Trophoblast cell (in vitro differentiated cells and primary cell): ENCODE measurements at regions not wholly inside any gene's neighbourhood (a gene's known extent, or its start where the extent isn't known, plus 50 kb on each side); places are given as distances from the start of the nearest gene placed in this dataset.
A peak's percentile ranks its signal among the peaks of the same experiment; 100 is the strongest.
"Not testable (repeated sequence)": the region's sequence is repeated elsewhere in the genome, so short reads cannot be mapped to it uniquely, and the experiment has no call there.

ENCODE experiments used
- DNase-seq, 2 donors: peaks; one replicate each; pipeline ENCODE4 v3.0.0-alpha.2; 2016
- H2AFZ ChIP-seq: 2 replicates; pipeline ENCODE4 v1.6.1; 2013; ENCODE audit warnings: low read length, moderate library complexity, mild to moderate bottlenecking; ENCODE audit not compliant: insufficient read depth, poor library complexity
- H2AK5ac ChIP-seq: 2 replicates; pipeline ENCODE4 v1.6.1; 2013; ENCODE audit warnings: mild to moderate bottlenecking, low read length
- H2BK120ac ChIP-seq: 2 replicates; pipeline ENCODE4 v1.6.1; 2013; ENCODE audit warnings: low read length, mild to moderate bottlenecking, moderate library complexity; ENCODE audit not compliant: insufficient read depth, poor library complexity
- H2BK12ac ChIP-seq: 2 replicates; pipeline ENCODE4 v1.6.1; 2013; ENCODE audit warnings: mild to moderate bottlenecking, low read length, moderate library complexity
- H2BK5ac ChIP-seq: 2 replicates; pipeline ENCODE4 v1.6.1; 2013; ENCODE audit warnings: low read length, low read depth, moderate library complexity, mild to moderate bottlenecking; ENCODE audit not compliant: poor library complexity
- H3K14ac ChIP-seq: 2 replicates; pipeline ENCODE4 v1.6.1; 2013; ENCODE audit warnings: mild to moderate bottlenecking, low read length
- H3K18ac ChIP-seq: 2 replicates; pipeline ENCODE4 v1.6.1; 2013; ENCODE audit warnings: mild to moderate bottlenecking, low read length
- H3K23ac ChIP-seq: 2 replicates; pipeline ENCODE4 v1.6.1; 2013; ENCODE audit warnings: low read length
- H3K27ac ChIP-seq: 2 replicates; pipeline ENCODE4 v1.5.1; 2013; ENCODE audit warnings: low read depth, mild to moderate bottlenecking, inconsistent platforms, low read length, moderate library complexity
- H3K27me3 ChIP-seq: 2 replicates; pipeline ENCODE4 v1.6.1; 2013; ENCODE audit warnings: inconsistent platforms, mild to moderate bottlenecking, low read length, moderate library complexity; ENCODE audit not compliant: insufficient read depth
- H3K36me3 ChIP-seq, 2 experiments: 1 replicate in 1 of 2; 2 replicates in 1 of 2; pipeline ENCODE4 v1.6.1; 2013; ENCODE audit warnings: low read length in 2 of 2, mild to moderate bottlenecking in 2 of 2, moderate library complexity in 1 of 2; ENCODE audit not compliant: insufficient read depth in 2 of 2, control insufficient read depth in 1 of 2
- H3K4ac ChIP-seq: 2 replicates; pipeline ENCODE4 v1.6.1; 2013; ENCODE audit warnings: low read depth, mild to moderate bottlenecking, low read length, moderate library complexity
- H3K4me1 ChIP-seq, 2 experiments: 1 replicate in 1 of 2; 2 replicates in 1 of 2; pipeline ENCODE4 v1.6.1; 2013; ENCODE audit warnings: low read length in 2 of 2, mild to moderate bottlenecking in 2 of 2, moderate library complexity in 1 of 2; ENCODE audit not compliant: insufficient read depth in 2 of 2, control insufficient read depth in 1 of 2
- H3K4me2 ChIP-seq: 2 replicates; pipeline ENCODE4 v1.6.1; 2013; ENCODE audit warnings: inconsistent platforms, mild to moderate bottlenecking, low read length, moderate library complexity
- H3K4me3 ChIP-seq: 2 replicates; pipeline ENCODE4 v1.5.1; 2013; ENCODE audit warnings: mild to moderate bottlenecking, low read depth, low read length, inconsistent platforms
- H3K79me1 ChIP-seq: one replicate; pipeline ENCODE4 v1.6.1; 2013; ENCODE audit warnings: low read length
- H3K79me2 ChIP-seq: 2 replicates; pipeline ENCODE4 v1.6.1; 2013; ENCODE audit warnings: low read length, mild to moderate bottlenecking; ENCODE audit not compliant: control insufficient read depth, insufficient read depth, poor library complexity
- H3K9ac ChIP-seq: 2 replicates; pipeline ENCODE4 v1.6.1; 2013; ENCODE audit warnings: mild to moderate bottlenecking, low read length
- H3K9me3 ChIP-seq: 2 replicates; pipeline ENCODE4 v1.6.1; 2013; ENCODE audit warnings: low read depth, mild to moderate bottlenecking, control low read depth, inconsistent platforms, low read length; ENCODE audit not compliant: insufficient read depth
- H4K12ac ChIP-seq: 2 replicates; pipeline ENCODE4 v1.6.1; 2013; ENCODE audit warnings: low read depth, mild to moderate bottlenecking, low read length, moderate library complexity
- H4K8ac ChIP-seq: 2 replicates; pipeline ENCODE4 v1.6.1; 2013; ENCODE audit warnings: low read depth, mild to moderate bottlenecking, low read length, moderate library complexity
- H4K91ac ChIP-seq: one replicate; pipeline ENCODE4 v1.6.1; 2013; ENCODE audit warnings: low read depth, mild to moderate bottlenecking, low read length, moderate library complexity
- WGBS: extraction: QIAGEN DNeasy Blood & Tissue Kit; methylation state at CpG from one replicate; pipeline ENCODE4 v1.1.7; 2013; ENCODE audit warnings: missing lambda C conversion rate; ENCODE audit not compliant: insufficient read length, insufficient coverage; ENCODE audit errors: extremely low coverage; 5-methylcytosine and 5-hydroxymethylcytosine counted together

DNA sequence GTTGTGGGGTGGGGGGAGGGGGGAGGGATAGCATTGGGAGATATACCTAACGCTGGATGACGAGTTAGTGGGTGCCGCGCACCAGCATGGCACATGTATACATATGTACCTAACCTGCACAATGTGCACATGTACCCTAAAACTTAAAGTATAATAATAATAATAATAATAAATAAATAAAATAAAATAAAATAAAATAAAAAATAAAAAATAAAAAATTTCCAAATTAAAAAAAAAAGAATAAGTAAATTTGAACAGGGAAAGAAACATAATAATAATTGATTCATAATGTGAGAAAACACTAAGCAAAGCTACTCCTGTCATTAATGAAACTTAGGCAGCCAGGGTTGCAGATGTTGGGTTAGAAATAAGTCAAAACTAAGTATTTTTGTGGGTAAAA, 863.2 kb upstream of the CDH10 start:
- not testable (repeated sequence) for H4K91ac ChIP-seq, H3K79me1 ChIP-seq, H3K36me3 ChIP-seq, H4K12ac ChIP-seq, H2BK12ac ChIP-seq, H3K4ac ChIP-seq, H3K23ac ChIP-seq, DNase-seq, H2BK5ac ChIP-seq, H3K14ac ChIP-seq, H3K9me3 ChIP-seq, H3K18ac ChIP-seq, H2AK5ac ChIP-seq, H3K27ac ChIP-seq, H3K9ac ChIP-seq, H3K79me2 ChIP-seq, H3K27me3 ChIP-seq, H4K8ac ChIP-seq, H3K4me2 ChIP-seq, H2AFZ ChIP-seq, H3K4me3 ChIP-seq, H2BK120ac ChIP-seq, H3K4me1 ChIP-seq
- WGBS, result no CpG with 5 or more reads among the region's 4 CpGs

GRCh38 chr5:25500635-25501034, 855.9 kb upstream of the CDH10 start:
- no peak overlapping the region for H3K23ac ChIP-seq
- H3K9ac ChIP-seq, result no peak overlapping the region
- no peaks in the 10 kb centered on the region for H3K4me1 ChIP-seq
- no peaks in the 10 kb centered on the region for H3K79me1 ChIP-seq
- H4K8ac ChIP-seq, result no peak overlapping the region
- H4K91ac ChIP-seq, result no peak overlapping the region
- WGBS, result no CpG with 5 or more reads among the region's 1 CpG
- no peak for DNase-seq
- no peak overlapping the region for H2AK5ac ChIP-seq
- no peak overlapping the region for H2BK5ac ChIP-seq
- no peak overlapping the region for H4K12ac ChIP-seq
- H3K79me2 ChIP-seq, result no peaks in the 10 kb centered on the region
- no peak overlapping the region for H3K4me2 ChIP-seq
- no peak overlapping the region for H3K4ac ChIP-seq
- no peak overlapping the region for H2BK120ac ChIP-seq
- no peak overlapping the region for H2AFZ ChIP-seq
- H3K27me3 ChIP-seq, result no peaks in the 10 kb centered on the region
- no peaks in the 10 kb centered on the region for H3K9me3 ChIP-seq
- no peak overlapping the region for H3K18ac ChIP-seq
- H3K14ac ChIP-seq, result no peak overlapping the region
- no peaks in the 10 kb centered on the region for H3K36me3 ChIP-seq
- no peak overlapping the region for H2BK12ac ChIP-seq
- no peak overlapping the region for H3K4me3 ChIP-seq
- no peak overlapping the region for H3K27ac ChIP-seq

GRCh38 chr5:25489834-25490538, 845.2 kb upstream of the CDH10 start:
- no peak overlapping the region for H2AFZ ChIP-seq
- H3K27ac ChIP-seq, result no peak overlapping the region
- peak in 1 of 2 donors; percentile 85 for DNase-seq
- H3K4me3 ChIP-seq, result no peak overlapping the region
- no peak overlapping the region for H3K4me2 ChIP-seq
- WGBS, result no CpG with 5 or more reads among the region's 6 CpGs
- H2AK5ac ChIP-seq, result no peak overlapping the region
- no peaks in the 10 kb centered on the region for H3K79me2 ChIP-seq
- no peaks in the 10 kb centered on the region for H3K9me3 ChIP-seq
- no peak overlapping the region for H2BK5ac ChIP-seq
- H4K12ac ChIP-seq, result no peak overlapping the region
- no peak overlapping the region for H4K91ac ChIP-seq
- no peak overlapping the region for H2BK120ac ChIP-seq
- no peak overlapping the region for H3K9ac ChIP-seq
- no peak overlapping the region for H3K23ac ChIP-seq
- H4K8ac ChIP-seq, result no peak overlapping the region
- H3K4me1 ChIP-seq, result no peaks in the 10 kb centered on the region
- no peaks in the 10 kb centered on the region for H3K79me1 ChIP-seq
- no peak overlapping the region for H3K18ac ChIP-seq
- H2BK12ac ChIP-seq, result no peak overlapping the region
- no peaks in the 10 kb centered on the region for H3K36me3 ChIP-seq
- H3K14ac ChIP-seq, result no peak overlapping the region
- H3K4ac ChIP-seq, result no peak overlapping the region
- no peaks in the 10 kb centered on the region for H3K27me3 ChIP-seq

- no peak overlapping the region for H2BK5ac ChIP-seq
- no peaks in the 10 kb centered on the region for H3K9me3 ChIP-seq
- no peak overlapping the region for H3K23ac ChIP-seq
- H2BK12ac ChIP-seq, result no peak overlapping the region
- no peak overlapping the region for H3K18ac ChIP-seq
- no peak overlapping the region for H3K4ac ChIP-seq
- no peak overlapping the region for H3K14ac ChIP-seq
- no peak overlapping the region for H3K27ac ChIP-seq
- no peak overlapping the region for H4K91ac ChIP-seq
- no peak overlapping the region for H2AK5ac ChIP-seq
- H3K4me1 ChIP-seq, result no peaks in the 10 kb centered on the region
- no peaks in the 10 kb centered on the region for H3K27me3 ChIP-seq
- H3K4me2 ChIP-seq, result no peak overlapping the region
- no peak overlapping the region for H2AFZ ChIP-seq
- no peak overlapping the region for H4K8ac ChIP-seq
- H3K4me3 ChIP-seq, result no peak overlapping the region
- no peaks in the 10 kb centered on the region for H3K79me2 ChIP-seq
- no peak overlapping the region for H2BK120ac ChIP-seq
- no peak overlapping the region for H4K12ac ChIP-seq
- no peaks in the 10 kb centered on the region for H3K36me3 ChIP-seq
- H3K79me1 ChIP-seq, result no peaks in the 10 kb centered on the region
- no CpG with 5 or more reads among the region's 1 CpG for WGBS
- DNase-seq, result no peak
- H3K9ac ChIP-seq, result no peak overlapping the region
Measured at GRCh38 chr5:25488119-25488518, 843.3 kb upstream of the CDH10 start.
